CD4-positive, alpha-beta T cell treated with Interleukin-1 beta for 1 hour (primary cell): ENCODE measurements at regions not wholly inside any gene's neighbourhood (a gene's known extent, or its start where the extent isn't known, plus 50 kb on each side); places are given as distances from the start of the nearest gene placed in this dataset.

Source experiments
- DNase-seq, 2 donors: peaks; one replicate each; pipeline ENCODE4 v3.0.0-alpha.2; 2020 to 2022

- DNase-seq = peak in 1 of 2 donors; percentile 31
Observed at GRCh38 chr3:188974856-188975599, 196.7 kb upstream of the TPRG1 start.

- no peak for DNase-seq
Observed at GRCh38 chr3:188975600-188976314, 196.0 kb upstream of the TPRG1 start.

- no peak for DNase-seq
Observed at GRCh38 chr3:188976407-188976806, 195.4 kb upstream of the TPRG1 start.

GRCh38 chr3:188978421-188979171 is 193.2 kb upstream of the TPRG1 start:
- DNase-seq = no peak

- DNase-seq = no peak
Observed at GRCh38 chr3:188979248-188979647, 192.5 kb upstream of the TPRG1 start.

DNA sequence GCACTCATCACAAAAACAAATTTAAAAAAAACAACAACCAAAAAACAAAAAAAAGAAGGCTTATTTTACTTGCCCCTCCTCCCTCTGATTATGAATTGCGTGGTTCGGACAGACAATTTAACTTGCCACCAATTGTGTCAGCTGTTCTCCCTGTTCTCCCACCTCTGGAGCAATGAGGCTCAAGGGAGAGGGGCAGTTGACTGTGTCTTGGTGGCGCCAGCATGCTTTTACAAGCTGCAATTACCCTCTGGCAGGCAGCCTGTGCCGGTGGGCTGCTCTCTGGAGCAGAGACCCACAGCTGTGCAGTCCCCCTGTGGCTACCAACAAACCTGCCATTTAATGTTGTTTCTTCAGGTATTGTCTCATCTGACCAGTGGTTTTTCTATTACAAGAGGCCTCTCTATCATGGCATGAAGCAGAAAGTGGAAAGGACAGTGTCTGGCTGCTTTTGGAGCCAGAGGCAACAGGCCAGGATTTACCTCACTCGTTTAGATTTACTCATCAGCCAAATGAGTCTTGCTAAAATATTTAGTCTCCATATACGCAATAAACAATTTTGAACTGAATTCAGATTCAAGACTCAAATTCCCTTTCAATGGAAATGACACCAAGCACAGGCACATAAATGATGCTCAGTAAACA is 192.0 kb upstream of the TPRG1 start:
- no peak for DNase-seq

DNA sequence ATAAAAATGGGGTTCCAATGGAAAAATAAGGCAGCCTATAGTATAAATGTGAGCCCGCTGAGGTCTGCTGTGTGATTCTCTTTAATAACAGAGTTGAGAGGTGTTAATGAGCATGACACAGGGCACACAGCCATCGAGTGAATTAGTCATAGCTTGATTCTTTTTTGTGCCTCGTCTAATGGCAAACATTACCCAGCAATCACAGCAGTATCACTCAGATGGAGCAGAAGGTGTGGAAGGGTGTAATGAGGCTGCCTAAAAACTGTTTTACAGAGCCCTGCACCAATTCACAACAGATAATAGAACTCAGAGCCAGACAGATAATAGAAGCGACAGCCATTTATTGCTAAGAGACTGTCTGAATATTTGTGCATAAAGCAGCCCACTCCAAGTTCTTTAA is 178.6 kb upstream of the TPRG1 start:
- DNase-seq = no peak

DNA sequence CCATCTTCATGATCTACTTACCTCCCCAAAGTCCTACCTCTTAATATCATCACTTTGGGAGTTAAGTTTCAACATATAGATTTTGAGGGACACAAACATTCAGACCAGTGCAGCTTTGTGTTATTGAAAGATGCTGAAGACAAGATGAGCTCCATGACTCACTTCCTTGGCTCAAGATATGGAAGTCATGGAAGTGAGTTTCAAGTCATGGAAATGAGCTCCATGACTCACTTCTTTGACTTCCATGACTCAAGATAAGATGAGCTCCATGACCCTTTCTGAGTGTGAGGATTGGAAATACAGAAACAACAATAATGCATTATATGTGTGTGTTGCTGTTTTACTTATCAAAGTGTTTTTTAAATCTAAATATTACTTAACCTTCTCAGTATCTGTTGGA is 170.2 kb upstream of the TPRG1 start:
- no peak for DNase-seq

GRCh38 chr3:189003410-189003809 is 168.4 kb upstream of the TPRG1 start:
- no peak for DNase-seq

- no peak for DNase-seq
Observed at GRCh38 chr3:189013224-189013888, 158.4 kb upstream of the TPRG1 start.

DNA sequence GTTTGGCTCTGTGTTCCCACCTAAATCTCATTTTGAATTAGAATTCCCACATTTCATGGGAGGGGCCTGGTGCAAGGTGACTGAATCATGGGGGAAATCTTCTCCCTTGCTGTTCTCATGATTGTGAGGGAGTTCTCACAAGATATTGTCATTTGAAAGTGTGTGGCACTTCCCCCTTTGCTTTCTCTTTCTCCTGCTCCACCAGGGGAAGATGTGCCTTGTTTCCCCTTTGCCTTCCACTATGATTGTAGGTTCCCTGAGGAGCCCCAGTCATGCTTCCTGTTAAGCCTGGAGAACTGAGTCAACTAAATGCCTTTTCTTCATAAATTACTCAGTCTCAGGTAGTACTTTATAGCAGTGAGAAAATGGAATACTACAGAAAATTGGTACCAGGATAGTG is 157.2 kb upstream of the TPRG1 start:
- DNase-seq = no peak

GRCh38 chr3:189022576-189023466 is 148.9 kb upstream of the TPRG1 start:
- DNase-seq = peak; percentile 12 to 16

GRCh38 chr3:189025866-189026265 is 145.9 kb upstream of the TPRG1 start:
- DNase-seq = no peak

DNA sequence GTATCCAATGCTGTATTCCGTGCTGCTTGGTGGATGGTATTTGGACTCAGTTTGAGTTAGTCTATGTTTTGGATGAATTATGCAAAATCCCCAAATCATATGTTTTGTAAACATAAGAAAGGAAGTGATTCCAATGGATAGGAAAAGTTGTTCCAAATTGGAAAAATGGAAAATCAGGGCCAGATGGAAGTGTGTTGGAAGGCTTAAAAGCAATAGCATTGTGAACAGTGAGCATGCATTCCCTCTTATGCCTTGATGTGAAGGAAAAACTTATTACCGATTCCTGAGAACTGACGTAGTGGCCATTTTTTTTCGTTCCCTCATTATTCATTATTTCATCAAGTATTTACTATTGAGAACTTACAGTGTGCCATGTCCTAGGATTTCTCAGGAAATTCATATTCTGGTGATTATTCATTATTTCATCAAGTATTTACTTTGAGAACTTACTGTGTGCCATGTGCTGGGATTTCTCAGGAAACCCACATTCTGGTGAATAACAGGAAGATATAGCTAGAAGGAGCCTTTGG is 144.1 kb upstream of the TPRG1 start:
- no peak for DNase-seq

GRCh38 chr3:189038773-189039745 is 132.7 kb upstream of the TPRG1 start:
- DNase-seq = no peak

DNA sequence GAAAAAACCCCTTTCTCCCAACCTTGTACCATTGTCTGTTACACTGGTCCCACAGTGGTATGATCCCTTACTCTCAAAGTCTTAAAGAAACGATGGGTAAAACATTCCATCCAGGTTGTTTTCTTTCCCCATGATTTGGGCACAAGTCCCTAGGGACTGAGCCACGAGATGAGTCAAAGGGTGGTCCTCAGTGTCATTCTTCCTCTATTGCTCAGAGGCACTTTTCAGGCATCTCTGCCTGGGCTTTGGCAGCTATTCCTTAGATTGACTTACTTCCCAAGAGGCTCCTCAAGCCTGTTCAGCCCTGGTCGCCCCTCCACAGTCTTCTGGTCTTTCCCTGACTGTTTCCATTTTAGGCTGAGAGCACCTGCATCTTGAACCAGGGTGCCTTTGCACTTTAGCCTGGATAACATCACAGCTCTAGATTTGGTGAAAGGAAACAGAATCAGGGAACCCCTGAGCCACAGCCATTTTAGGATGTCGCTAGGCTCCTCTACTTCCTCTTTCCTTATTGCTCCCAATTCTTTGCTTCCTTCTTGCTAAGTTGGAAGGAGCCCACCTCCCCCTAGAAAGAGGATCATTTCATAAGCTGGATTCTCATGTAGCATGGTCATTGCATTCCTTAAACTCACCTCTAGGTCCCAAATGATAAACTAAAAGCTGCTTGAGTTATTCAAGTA is 131.0 kb upstream of the TPRG1 start:
- no peak for DNase-seq

DNA sequence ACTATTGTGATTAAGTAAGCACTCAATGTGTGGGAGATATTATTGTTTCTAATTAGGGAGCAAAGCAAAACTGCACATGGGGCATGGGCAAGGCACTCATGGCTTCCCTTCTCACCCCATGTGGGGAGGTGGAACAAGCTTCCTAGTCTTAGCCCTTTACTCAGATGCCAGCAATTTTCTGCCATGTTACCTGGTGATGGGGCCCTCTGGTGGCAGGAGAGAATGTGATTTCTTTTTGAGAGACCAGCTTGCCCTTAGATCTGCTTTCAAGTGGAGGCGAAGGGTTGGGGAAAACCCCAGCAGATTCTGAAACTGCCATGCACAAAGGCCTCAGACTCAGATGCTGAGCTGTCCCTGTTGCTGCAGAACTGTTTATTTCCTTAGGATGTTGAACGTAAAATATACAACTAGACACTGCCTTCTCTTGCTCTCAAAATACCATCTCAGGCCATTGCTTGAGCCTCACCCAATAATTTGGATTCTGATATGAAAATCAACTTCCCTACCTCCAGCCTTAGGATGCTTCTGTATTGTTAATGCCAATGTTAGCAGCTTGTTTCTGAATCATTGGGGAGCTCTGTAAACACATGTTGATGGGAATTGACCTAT is 130.2 kb upstream of the TPRG1 start:
- peak; percentile 67 to 82 for DNase-seq

GRCh38 chr3:189042832-189043231 is 128.9 kb upstream of the TPRG1 start:
- DNase-seq = no peak
